ENCODE measurements at regions not wholly inside any gene's neighbourhood (a gene's known extent, or its start where the extent isn't known, plus 50 kb on each side); places are given as distances from the start of the nearest gene placed in this dataset.

DNA sequence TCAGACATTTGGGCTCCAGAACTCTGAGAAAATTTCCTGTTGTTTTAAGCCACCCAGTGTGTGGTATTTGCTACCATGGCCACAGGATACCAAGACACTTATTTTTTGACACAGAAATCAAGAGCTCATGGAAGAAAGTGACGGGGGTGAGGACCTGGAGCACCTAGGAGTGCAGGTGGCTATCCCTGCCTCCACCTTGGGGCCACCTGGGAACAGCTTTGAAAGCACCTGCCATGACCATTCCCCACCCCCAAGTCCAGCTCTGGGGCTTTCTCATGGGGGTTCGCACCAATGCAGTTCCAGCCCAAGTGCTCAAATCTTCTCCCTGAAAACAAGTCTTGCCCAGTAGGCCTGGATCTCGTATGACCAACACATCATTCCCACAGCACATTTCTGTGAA lies 214.9 kb upstream of the IRX1 start:
- TF ChIP-seq, protein P1, sequence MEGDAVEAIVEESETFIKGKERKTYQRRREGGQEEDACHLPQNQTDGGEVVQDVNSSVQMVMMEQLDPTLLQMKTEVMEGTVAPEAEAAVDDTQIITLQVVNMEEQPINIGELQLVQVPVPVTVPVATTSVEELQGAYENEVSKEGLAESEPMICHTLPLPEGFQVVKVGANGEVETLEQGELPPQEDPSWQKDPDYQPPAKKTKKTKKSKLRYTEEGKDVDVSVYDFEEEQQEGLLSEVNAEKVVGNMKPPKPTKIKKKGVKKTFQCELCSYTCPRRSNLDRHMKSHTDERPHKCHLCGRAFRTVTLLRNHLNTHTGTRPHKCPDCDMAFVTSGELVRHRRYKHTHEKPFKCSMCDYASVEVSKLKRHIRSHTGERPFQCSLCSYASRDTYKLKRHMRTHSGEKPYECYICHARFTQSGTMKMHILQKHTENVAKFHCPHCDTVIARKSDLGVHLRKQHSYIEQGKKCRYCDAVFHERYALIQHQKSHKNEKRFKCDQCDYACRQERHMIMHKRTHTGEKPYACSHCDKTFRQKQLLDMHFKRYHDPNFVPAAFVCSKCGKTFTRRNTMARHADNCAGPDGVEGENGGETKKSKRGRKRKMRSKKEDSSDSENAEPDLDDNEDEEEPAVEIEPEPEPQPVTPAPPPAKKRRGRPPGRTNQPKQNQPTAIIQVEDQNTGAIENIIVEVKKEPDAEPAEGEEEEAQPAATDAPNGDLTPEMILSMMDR (IDR thresholded peaks at IDR 0.05) = no peak
- no peak for TF ChIP-seq POLR2A (IDR thresholded peaks at IDR 0.05)

Measured in breast epithelium (tissue), 3 donors.